ENCODE measurements at regions not wholly inside any gene's neighbourhood (a gene's known extent, or its start where the extent isn't known, plus 50 kb on each side); places are given as distances from the start of the nearest gene placed in this dataset.
"Not testable (repeated sequence)": the region's sequence is repeated elsewhere in the genome, so short reads cannot be mapped to it uniquely, and the experiment has no call there.

GRCh38 chr9:12333966-12334365 lies 359.2 kb upstream of the TYRP1 start:
- TF ChIP-seq EZH2 (IDR thresholded peaks at IDR 0.05; ENCODE audit: insufficient read depth, poor library complexity, severe bottlenecking); EZH2phosphoT487 (IDR thresholded peaks at IDR 0.05; ENCODE audit: insufficient read depth, low read depth): not testable (repeated sequence)

Measured in GM23248 (cell line).